ENCODE measurements at regions not wholly inside any gene's neighbourhood (a gene's known extent, or its start where the extent isn't known, plus 50 kb on each side); places are given as distances from the start of the nearest gene placed in this dataset.

- no peak overlapping the region for H3K18ac ChIP-seq (ENCODE audit: extremely low read depth, low read length)
- POLR2A ChIA-PET (ENCODE audit: partially characterized antibody) = no interaction called here
- no peaks in the 10 kb centered on the region; the same call in 1 of the 2 replicates for H3K23me2 ChIP-seq (ENCODE audit: low read depth, low read length)
- no peak overlapping the region for H3K27ac ChIP-seq (ENCODE audit: low read depth, low read length)
- H3K9me3 ChIP-seq (ENCODE audit: insufficient read depth in 2 of 2, low read depth in 1 of 2, low read length in 1 of 2) = no peaks in the 10 kb centered on the region
- FAIRE-seq (no peak), DNase-seq (ENCODE audit: low read depth in 1 of 2, low spot score in 2 of 2) (no peak)
- H3K4me1 ChIP-seq (replicated peaks in 1 of 4; ENCODE audit: control insufficient read depth in 3 of 4, insufficient read depth in 4 of 4, low read length in 3 of 4) = no peaks in the 10 kb centered on the region
- H3K4me2 ChIP-seq (ENCODE audit: insufficient read depth in 1 of 2, low read depth in 2 of 2, low read length in 2 of 2) = no peak overlapping the region
- H2AK5ac ChIP-seq (ENCODE audit: low read depth, low read length) = no peak overlapping the region
- H3K14ac ChIP-seq (ENCODE audit: insufficient read length) = no peak overlapping the region
- WGBS, 2 experiments (ENCODE audit: extremely low coverage in 1 of 2, insufficient coverage in 1 of 2, insufficient read length in 1 of 2, insufficient replicate concordance in 2 of 2, low coverage in 1 of 2, low lambda C conversion rate in 2 of 2, missing lambda C conversion rate in 1 of 2) = 80% methylated on average over 3 of the region's 3 CpGs; no CpG with 5 or more reads in 1 of the 2 experiments
- no peak overlapping the region for H2BK5ac ChIP-seq (ENCODE audit: low read depth, low read length)
- no peak overlapping the region for H4K8ac ChIP-seq (ENCODE audit: extremely low read depth, insufficient read depth, low read length)
- no peak overlapping the region for H2BK20ac ChIP-seq (ENCODE audit: low read length)
- no peak overlapping the region for H3K4me3 ChIP-seq (ENCODE audit: extremely low read depth in 1 of 4, insufficient read depth in 2 of 4, low read depth in 3 of 4, low read length in 4 of 4)
- no peak overlapping the region for H2BK120ac ChIP-seq (replicated peaks; ENCODE audit: low read depth, low read length)
- no peaks in the 10 kb centered on the region for H4K20me1 ChIP-seq (replicated peaks in 1 of 2; ENCODE audit: control insufficient read depth in 1 of 2, insufficient read depth in 2 of 2, low read length in 2 of 2)
- no peak overlapping the region for H3K23ac ChIP-seq (ENCODE audit: insufficient read length)
- H3K36me3 ChIP-seq (ENCODE audit: control insufficient read depth in 2 of 4, insufficient read depth in 4 of 4, low read length in 3 of 4) = no peaks in the 10 kb centered on the region
- H4K91ac ChIP-seq (replicated peaks; ENCODE audit: insufficient read length, low read length) = no peak overlapping the region
- no peak overlapping the region for H4K5ac ChIP-seq (ENCODE audit: insufficient read length, low read depth, low read length)
- H3K79me2 ChIP-seq (ENCODE audit: control insufficient read depth in 1 of 2, insufficient read depth in 2 of 2, low read length in 2 of 2) = no peaks in the 10 kb centered on the region
- H3K9ac ChIP-seq (replicated peaks in 1 of 4; ENCODE audit: extremely low read depth in 1 of 4, low read depth in 3 of 4, low read length in 3 of 4) = no peak overlapping the region
- H3K4ac ChIP-seq (replicated peaks; ENCODE audit: insufficient read length, low read depth, low read length) = no peak overlapping the region
- no peaks in the 10 kb centered on the region for H3K27me3 ChIP-seq (replicated peaks in 1 of 4; ENCODE audit: control insufficient read depth in 3 of 4, extremely low read depth in 1 of 4, insufficient read depth in 3 of 4, low read length in 3 of 4)
- H2AFZ ChIP-seq (ENCODE audit: low read length) = no peak overlapping the region
- CTCF ChIA-PET (ENCODE audit: partially characterized antibody) = interaction anchor here (0.5 to 0.6 kb wide), 2 partner anchors 45 to 552 kb away, joined by 3 read pairs; no protein-coding TSS in a partner anchor
- H3K79me1 ChIP-seq (ENCODE audit: low read depth, low read length) = no peaks in the 10 kb centered on the region
- H2BK15ac ChIP-seq (ENCODE audit: low read length) = no peak overlapping the region
- H2BK12ac ChIP-seq (ENCODE audit: low read depth, low read length) = no peak overlapping the region
- no peak overlapping the region for H3K56ac ChIP-seq (replicated peaks; ENCODE audit: insufficient read length, low read depth, low read length)
- TF ChIP-seq BACH1 (IDR thresholded peaks at IDR 0.05; ENCODE audit: low read length) (no peak), SP2 (IDR thresholded peaks at IDR 0.05; ENCODE audit: low read length) (no peak), ASH2L (IDR thresholded peaks at IDR 0.05; ENCODE audit: low read length) (no peak), HDAC2 (IDR thresholded peaks at IDR 0.05; ENCODE audit: borderline replicate concordance in 1 of 2, low read depth in 2 of 2, low read length in 2 of 2) (no peak), CEBPB (IDR thresholded peaks at IDR 0.05; ENCODE audit: low read depth, low read length) (no peak), NANOG (IDR thresholded peaks at IDR 0.05; ENCODE audit: insufficient read depth, low read depth, low read length, poor library complexity, severe bottlenecking) (no peak), CTBP2 (IDR thresholded peaks at IDR 0.05; ENCODE audit: borderline replicate concordance, insufficient read depth, insufficient read length, low read length) (no peak), ZNF274 (IDR thresholded peaks at IDR 0.05; ENCODE audit: borderline replicate concordance, extremely low read depth, low read length) (no peak), TAF7 (optimal IDR thresholded peaks at IDR 0.05; ENCODE audit: borderline replicate concordance, low read depth, low read length) (no peak)
These were observed 82.4 kb upstream of the MAGI3 start for GRCh38 chr1:113307771-113308445.

Measured in H1 (cell line).